Panc1 (cell line): ENCODE measurements at regions not wholly inside any gene's neighbourhood (a gene's known extent, or its start where the extent isn't known, plus 50 kb on each side); places are given as distances from the start of the nearest gene placed in this dataset.

Experiments used
- CTCF ChIP-seq: fragments of 450-650 bp; IDR thresholded peaks from 2 replicates; pipeline ENCODE4 v1.5.1; 2017; ENCODE audit warnings: mild to moderate bottlenecking
- TF ChIP-seq, protein P1 (sequence below), 2 experiments: IDR thresholded peaks; 2 replicates each; pipeline ENCODE4 v1.6.1; 2011 to 2012; ENCODE audit warnings: low read depth in 2 of 2, control low read depth in 1 of 2, low read length in 1 of 2, mild to moderate bottlenecking in 1 of 2, moderate library complexity in 1 of 2; ENCODE audit not compliant: insufficient read depth in 1 of 2

DNA sequence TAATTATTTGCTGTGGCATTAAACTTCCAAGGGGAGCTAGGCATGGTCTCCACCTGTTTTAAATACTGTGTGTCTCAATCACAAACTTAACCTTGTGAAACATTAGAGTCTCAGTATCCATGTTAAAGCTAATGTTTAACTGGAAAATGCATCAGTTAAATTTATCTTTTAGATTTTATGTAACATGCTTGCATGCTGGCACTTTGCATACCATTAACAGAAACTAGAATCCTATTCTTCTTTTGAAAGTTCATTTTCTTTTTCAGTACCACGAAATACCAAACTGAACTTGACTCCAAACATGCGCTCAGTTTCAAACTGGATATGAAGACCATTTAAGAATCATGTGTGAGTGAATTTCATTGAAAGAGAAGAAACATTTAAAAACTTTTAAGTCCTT is 328.9 kb upstream of the SLC10A2 start:
- no peak for TF ChIP-seq CTCF
- TF ChIP-seq, protein P1, sequence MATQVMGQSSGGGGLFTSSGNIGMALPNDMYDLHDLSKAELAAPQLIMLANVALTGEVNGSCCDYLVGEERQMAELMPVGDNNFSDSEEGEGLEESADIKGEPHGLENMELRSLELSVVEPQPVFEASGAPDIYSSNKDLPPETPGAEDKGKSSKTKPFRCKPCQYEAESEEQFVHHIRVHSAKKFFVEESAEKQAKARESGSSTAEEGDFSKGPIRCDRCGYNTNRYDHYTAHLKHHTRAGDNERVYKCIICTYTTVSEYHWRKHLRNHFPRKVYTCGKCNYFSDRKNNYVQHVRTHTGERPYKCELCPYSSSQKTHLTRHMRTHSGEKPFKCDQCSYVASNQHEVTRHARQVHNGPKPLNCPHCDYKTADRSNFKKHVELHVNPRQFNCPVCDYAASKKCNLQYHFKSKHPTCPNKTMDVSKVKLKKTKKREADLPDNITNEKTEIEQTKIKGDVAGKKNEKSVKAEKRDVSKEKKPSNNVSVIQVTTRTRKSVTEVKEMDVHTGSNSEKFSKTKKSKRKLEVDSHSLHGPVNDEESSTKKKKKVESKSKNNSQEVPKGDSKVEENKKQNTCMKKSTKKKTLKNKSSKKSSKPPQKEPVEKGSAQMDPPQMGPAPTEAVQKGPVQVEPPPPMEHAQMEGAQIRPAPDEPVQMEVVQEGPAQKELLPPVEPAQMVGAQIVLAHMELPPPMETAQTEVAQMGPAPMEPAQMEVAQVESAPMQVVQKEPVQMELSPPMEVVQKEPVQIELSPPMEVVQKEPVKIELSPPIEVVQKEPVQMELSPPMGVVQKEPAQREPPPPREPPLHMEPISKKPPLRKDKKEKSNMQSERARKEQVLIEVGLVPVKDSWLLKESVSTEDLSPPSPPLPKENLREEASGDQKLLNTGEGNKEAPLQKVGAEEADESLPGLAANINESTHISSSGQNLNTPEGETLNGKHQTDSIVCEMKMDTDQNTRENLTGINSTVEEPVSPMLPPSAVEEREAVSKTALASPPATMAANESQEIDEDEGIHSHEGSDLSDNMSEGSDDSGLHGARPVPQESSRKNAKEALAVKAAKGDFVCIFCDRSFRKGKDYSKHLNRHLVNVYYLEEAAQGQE (IDR thresholded peaks at IDR 0.05; ENCODE audit: insufficient read depth in 1 of 2, low read depth in 2 of 2, low read length in 1 of 2), result no peak
